Panc1 (cell line): ENCODE measurements at regions not wholly inside any gene's neighbourhood (a gene's known extent, or its start where the extent isn't known, plus 50 kb on each side); places are given as distances from the start of the nearest gene placed in this dataset.

ENCODE experiments used
- POLR2AphosphoS5 ChIP-seq: IDR thresholded peaks from 2 replicates; pipeline ENCODE4 v1.6.1; 2012; ENCODE audit warnings: mild to moderate bottlenecking, low read depth, low read length, moderate library complexity
- TCF7L2 ChIP-seq: IDR thresholded peaks from 2 replicates; pipeline ENCODE4 v1.6.1; 2011; ENCODE audit warnings: mild to moderate bottlenecking, low read depth, low read length, inconsistent platforms
- TF ChIP-seq, protein P1 (sequence below): fragments of 450-650 bp; IDR thresholded peaks from 2 replicates; pipeline ENCODE4 v1.5.1; 2017; ENCODE audit warnings: mild to moderate bottlenecking
- TF ChIP-seq, protein P2 (sequence below), 2 experiments: IDR thresholded peaks; 2 replicates each; pipeline ENCODE4 v1.6.1; 2011 to 2012; ENCODE audit warnings: low read depth in 2 of 2, control low read depth in 1 of 2, low read length in 1 of 2, mild to moderate bottlenecking in 1 of 2, moderate library complexity in 1 of 2; ENCODE audit not compliant: insufficient read depth in 1 of 2

- TF ChIP-seq, protein P1, sequence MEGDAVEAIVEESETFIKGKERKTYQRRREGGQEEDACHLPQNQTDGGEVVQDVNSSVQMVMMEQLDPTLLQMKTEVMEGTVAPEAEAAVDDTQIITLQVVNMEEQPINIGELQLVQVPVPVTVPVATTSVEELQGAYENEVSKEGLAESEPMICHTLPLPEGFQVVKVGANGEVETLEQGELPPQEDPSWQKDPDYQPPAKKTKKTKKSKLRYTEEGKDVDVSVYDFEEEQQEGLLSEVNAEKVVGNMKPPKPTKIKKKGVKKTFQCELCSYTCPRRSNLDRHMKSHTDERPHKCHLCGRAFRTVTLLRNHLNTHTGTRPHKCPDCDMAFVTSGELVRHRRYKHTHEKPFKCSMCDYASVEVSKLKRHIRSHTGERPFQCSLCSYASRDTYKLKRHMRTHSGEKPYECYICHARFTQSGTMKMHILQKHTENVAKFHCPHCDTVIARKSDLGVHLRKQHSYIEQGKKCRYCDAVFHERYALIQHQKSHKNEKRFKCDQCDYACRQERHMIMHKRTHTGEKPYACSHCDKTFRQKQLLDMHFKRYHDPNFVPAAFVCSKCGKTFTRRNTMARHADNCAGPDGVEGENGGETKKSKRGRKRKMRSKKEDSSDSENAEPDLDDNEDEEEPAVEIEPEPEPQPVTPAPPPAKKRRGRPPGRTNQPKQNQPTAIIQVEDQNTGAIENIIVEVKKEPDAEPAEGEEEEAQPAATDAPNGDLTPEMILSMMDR = no peak
- TF ChIP-seq TCF7L2 = no peak
- no peak for TF ChIP-seq POLR2AphosphoS5
- TF ChIP-seq, protein P2, sequence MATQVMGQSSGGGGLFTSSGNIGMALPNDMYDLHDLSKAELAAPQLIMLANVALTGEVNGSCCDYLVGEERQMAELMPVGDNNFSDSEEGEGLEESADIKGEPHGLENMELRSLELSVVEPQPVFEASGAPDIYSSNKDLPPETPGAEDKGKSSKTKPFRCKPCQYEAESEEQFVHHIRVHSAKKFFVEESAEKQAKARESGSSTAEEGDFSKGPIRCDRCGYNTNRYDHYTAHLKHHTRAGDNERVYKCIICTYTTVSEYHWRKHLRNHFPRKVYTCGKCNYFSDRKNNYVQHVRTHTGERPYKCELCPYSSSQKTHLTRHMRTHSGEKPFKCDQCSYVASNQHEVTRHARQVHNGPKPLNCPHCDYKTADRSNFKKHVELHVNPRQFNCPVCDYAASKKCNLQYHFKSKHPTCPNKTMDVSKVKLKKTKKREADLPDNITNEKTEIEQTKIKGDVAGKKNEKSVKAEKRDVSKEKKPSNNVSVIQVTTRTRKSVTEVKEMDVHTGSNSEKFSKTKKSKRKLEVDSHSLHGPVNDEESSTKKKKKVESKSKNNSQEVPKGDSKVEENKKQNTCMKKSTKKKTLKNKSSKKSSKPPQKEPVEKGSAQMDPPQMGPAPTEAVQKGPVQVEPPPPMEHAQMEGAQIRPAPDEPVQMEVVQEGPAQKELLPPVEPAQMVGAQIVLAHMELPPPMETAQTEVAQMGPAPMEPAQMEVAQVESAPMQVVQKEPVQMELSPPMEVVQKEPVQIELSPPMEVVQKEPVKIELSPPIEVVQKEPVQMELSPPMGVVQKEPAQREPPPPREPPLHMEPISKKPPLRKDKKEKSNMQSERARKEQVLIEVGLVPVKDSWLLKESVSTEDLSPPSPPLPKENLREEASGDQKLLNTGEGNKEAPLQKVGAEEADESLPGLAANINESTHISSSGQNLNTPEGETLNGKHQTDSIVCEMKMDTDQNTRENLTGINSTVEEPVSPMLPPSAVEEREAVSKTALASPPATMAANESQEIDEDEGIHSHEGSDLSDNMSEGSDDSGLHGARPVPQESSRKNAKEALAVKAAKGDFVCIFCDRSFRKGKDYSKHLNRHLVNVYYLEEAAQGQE (IDR thresholded peaks at IDR 0.05; ENCODE audit: insufficient read depth in 1 of 2, low read depth in 2 of 2, low read length in 1 of 2) = no peak
Observed at GRCh38 chr2:120963997-120964705, 228.5 kb downstream of the GLI2 start.
